Body of pancreas (tissue), 4 donors: ENCODE measurements at regions not wholly inside any gene's neighbourhood (a gene's known extent, or its start where the extent isn't known, plus 50 kb on each side); places are given as distances from the start of the nearest gene placed in this dataset.

Source experiments
- ATAC-seq: fragments of 150-250 bp; one replicate; pipeline ENCODE4 v1.9.1; 2016
- DNase-seq, 4 donors: peaks; one replicate each; pipeline ENCODE4 v3.0.0-alpha.2; 2019
- H3K27ac ChIP-seq, 4 donors: fragments of 200-600 bp; sonication (generic); 1 replicate in 3 of 4; 2 replicates in 1 of 4; pipeline versions ENCODE4 v1.5.1 to v1.6.1; 2016 to 2019; ENCODE audit warnings: mild to moderate bottlenecking in 1 of 4, mixed read lengths in 1 of 4, moderate library complexity in 1 of 4
- H3K27me3 ChIP-seq, 2 donors: fragments of 200-600 bp; sonication (generic); one replicate each; pipeline ENCODE4 v1.6.0; 2016; ENCODE audit warnings: mild to moderate bottlenecking in 1 of 2
- H3K36me3 ChIP-seq, 2 donors: fragments of 200-600 bp; sonication (generic); replicated peaks in 1 of 2; 2 replicates each; pipeline ENCODE4 v1.5.1; 2016; ENCODE audit warnings: low read depth in 2 of 2; ENCODE audit not compliant: insufficient read depth in 1 of 2
- H3K4me1 ChIP-seq: fragments of 200-600 bp; sonication (generic); one replicate; pipeline ENCODE4 v1.6.0; 2016
- H3K4me3 ChIP-seq, 2 donors: fragments of 200-600 bp; sonication (generic); 1 replicate in 1 of 2; 2 replicates in 1 of 2; pipeline ENCODE4 v1.5.1; 2016 to 2019
- H3K9me3 ChIP-seq, 3 donors: fragments of 200-600 bp; sonication (generic); 1 replicate in 2 of 3; 2 replicates in 1 of 3; pipeline ENCODE4 v1.5.1; 2016
- CTCF ChIP-seq, 7 experiments: fragments of 450-650 bp in 4 of 7; fragments of 200-600 bp in 3 of 7; sonication (generic) in 3 of 7; IDR thresholded peaks; one replicate each; pipeline ENCODE4 v1.5.1; 2016 to 2019; ENCODE audit warnings: antibody characterized with exemption in 7 of 7
- POLR2A ChIP-seq, 3 donors: fragments of 450-650 bp; IDR thresholded peaks; one replicate each; pipeline ENCODE4 v1.6.1; 2016; ENCODE audit warnings: antibody characterized with exemption in 3 of 3, mild to moderate bottlenecking in 2 of 3
- WGBS, 2 donors: methylation state at CpG; one replicate each; pipeline ENCODE4 v1.1.5; 2017; 5-methylcytosine and 5-hydroxymethylcytosine counted together
- intact Hi-C: fragments of 100-400 bp; cut with DNase I; formaldehyde crosslinking; loops from one replicate; pipeline ENCODE4 v1.15.1; 2023

DNA sequence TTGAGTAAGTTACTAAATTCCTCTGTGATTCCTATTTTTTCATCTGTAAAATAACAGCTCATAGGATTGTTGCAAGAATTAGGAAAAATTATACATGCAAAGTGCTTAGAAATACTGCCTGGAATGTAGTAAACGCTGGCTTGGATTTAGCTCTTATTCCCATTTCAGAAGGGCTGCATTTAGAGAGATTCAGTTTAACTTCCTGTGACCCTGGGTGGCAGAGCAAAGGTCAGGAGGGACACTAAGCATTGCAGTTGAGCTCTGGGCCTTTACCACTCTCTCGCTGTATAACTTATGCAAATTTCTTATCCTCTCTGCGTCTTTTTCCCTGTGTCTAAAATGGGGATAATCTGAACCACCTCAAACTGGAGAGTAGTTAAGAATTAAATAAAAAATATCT is 241.0 kb upstream of the POU3F1 start:
- no peaks in the 10 kb centered on the region for H3K9me3 ChIP-seq
- DNase-seq (no peak), ATAC-seq (no peak)
- intact Hi-C loops = no loop called here
- no peak overlapping the region for H3K4me3 ChIP-seq
- no peak overlapping the region for H3K27ac ChIP-seq
- TF ChIP-seq CTCF (IDR thresholded peaks at IDR 0.05) (no peak), POLR2A (IDR thresholded peaks at IDR 0.05) (no peak)
- WGBS, 2 donors = 53 to 78% methylated on average over 3 of the region's 3 CpGs
- H3K27me3 ChIP-seq = no peaks in the 10 kb centered on the region
- H3K36me3 ChIP-seq = no peaks in the 10 kb centered on the region
- H3K4me1 ChIP-seq = peaks cover 6% of the 10 kb centered on the region

DNA sequence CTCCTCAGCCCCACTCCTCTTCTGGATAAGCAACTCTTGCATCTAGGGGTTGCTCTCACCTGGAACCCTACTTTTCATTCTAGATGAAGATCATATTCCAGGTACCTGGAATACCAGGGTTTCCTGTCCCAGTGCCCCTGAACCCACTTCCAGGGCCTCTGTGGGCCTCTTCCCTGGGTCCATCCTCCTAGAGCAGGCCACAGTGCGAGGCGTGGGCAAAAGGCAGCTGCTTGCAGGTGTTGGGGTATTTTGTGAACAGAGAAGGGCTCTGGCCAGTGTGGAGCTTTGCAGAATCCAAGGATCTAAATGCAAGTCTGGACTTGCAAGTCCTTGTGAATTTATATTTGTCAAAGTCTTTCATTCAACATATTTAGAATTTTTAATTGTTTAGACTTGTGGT is 240.4 kb upstream of the POU3F1 start:
- DNase-seq (no peak), ATAC-seq (no peak)
- Histone ChIP-seq H3K36me3 (no peaks in the 10 kb centered on the region), H3K9me3 (no peaks in the 10 kb centered on the region), H3K27me3 (no peaks in the 10 kb centered on the region), H3K4me3 (no peak overlapping the region), H3K27ac (no peak overlapping the region), H3K4me1 (peaks cover 2% of the 10 kb centered on the region)
- TF ChIP-seq POLR2A (IDR thresholded peaks at IDR 0.05) (no peak), CTCF (IDR thresholded peaks at IDR 0.05) (no peak)
- whole genome bisulfite sequencing, 2 donors = 61 to 86% methylated on average over 2 of the region's 2 CpGs
- intact Hi-C loops = no loop called here

DNA sequence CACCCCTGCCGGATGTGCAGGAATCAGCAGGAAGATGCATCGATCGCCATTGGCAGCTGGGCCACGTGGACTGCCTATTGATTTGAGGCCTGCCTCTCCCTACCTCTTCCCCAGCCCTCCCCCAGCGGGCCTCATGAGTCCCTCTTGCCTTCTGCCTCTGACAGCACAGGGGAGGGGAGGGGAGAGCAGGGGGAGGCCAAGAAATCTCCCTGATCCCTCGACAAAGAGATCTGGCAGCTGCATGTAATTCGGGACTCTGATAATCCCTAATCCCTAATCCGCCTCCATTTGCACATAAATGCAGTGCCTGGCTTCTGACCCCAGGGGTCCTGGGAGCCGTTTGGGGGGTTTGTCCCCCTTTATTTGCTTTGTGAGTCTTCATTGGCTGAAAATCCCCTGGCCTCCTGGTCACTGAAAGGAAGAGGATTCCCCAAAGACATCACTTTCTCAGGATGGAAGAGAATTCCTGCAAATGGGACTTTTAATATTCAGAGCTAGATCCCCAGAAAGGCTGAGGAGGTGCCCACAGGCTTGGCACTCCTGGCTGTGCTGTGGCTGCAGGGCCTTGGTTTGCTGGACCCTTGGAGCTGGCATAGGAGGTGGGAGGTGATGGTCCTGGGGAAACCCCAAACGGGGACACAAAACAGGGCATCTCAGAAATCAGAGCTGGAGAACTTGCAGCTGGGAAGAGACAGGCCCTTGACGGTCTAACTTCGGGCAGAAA is 239.4 kb upstream of the POU3F1 start:
- 34 to 37% methylated on average over 11 to 12 of the region's 12 CpGs for WGBS, 2 donors
- no peaks in the 10 kb centered on the region for H3K9me3 ChIP-seq
- no peak overlapping the region for H3K27ac ChIP-seq
- no peak overlapping the region for H3K4me3 ChIP-seq
- intact Hi-C loops = no loop called here
- no peaks in the 10 kb centered on the region for H3K4me1 ChIP-seq
- TF ChIP-seq POLR2A (IDR thresholded peaks at IDR 0.05) (no peak), CTCF (IDR thresholded peaks at IDR 0.05) (no peak)
- H3K36me3 ChIP-seq = no peaks in the 10 kb centered on the region
- no peak for ATAC-seq
- H3K27me3 ChIP-seq = no peaks in the 10 kb centered on the region
- no peak for DNase-seq

DNA sequence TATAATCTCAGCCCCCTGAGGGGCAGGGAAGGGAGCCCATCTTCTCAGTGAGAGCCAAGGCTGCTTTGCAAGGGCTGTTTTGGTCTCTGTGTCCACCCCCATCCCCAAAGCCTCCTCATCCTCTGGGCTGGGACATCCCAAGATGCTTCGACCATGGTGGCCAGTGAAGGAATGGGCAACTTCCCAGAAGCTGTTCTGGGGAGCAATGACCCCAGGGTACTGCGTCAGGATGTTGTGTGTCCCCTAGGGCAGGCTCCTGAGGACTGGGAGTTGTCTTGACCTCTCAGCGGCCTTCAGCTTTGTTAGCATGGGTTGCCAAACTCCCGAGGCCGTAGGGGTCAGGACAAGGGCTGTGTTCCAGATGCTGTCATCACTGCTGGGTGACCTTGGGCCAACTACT is 238.4 kb upstream of the POU3F1 start:
- Histone ChIP-seq H3K27me3 (no peaks in the 10 kb centered on the region), H3K4me3 (no peak overlapping the region), H3K9me3 (no peaks in the 10 kb centered on the region), H3K36me3 (no peaks in the 10 kb centered on the region), H3K4me1 (no peaks in the 10 kb centered on the region), H3K27ac (no peak overlapping the region)
- DNase-seq (no peak), ATAC-seq (no peak)
- intact Hi-C loops = no loop called here
- TF ChIP-seq CTCF (IDR thresholded peaks at IDR 0.05) (no peak), POLR2A (IDR thresholded peaks at IDR 0.05) (no peak)
- WGBS, 2 donors = 29 to 45% methylated on average over 1 to 5 of the region's 5 CpGs
